SIG-M5 treated with dmso at 0.1 percent for 504 hours (cell line): ENCODE measurements at regions not wholly inside any gene's neighbourhood (a gene's known extent, or its start where the extent isn't known, plus 50 kb on each side); places are given as distances from the start of the nearest gene placed in this dataset.

Source experiments
- DNase-seq: peaks from one replicate; lab custom pipeline; 2025; ENCODE audit not compliant: unreplicated experiment; lab: John Stamatoyannopoulos, UW

DNA sequence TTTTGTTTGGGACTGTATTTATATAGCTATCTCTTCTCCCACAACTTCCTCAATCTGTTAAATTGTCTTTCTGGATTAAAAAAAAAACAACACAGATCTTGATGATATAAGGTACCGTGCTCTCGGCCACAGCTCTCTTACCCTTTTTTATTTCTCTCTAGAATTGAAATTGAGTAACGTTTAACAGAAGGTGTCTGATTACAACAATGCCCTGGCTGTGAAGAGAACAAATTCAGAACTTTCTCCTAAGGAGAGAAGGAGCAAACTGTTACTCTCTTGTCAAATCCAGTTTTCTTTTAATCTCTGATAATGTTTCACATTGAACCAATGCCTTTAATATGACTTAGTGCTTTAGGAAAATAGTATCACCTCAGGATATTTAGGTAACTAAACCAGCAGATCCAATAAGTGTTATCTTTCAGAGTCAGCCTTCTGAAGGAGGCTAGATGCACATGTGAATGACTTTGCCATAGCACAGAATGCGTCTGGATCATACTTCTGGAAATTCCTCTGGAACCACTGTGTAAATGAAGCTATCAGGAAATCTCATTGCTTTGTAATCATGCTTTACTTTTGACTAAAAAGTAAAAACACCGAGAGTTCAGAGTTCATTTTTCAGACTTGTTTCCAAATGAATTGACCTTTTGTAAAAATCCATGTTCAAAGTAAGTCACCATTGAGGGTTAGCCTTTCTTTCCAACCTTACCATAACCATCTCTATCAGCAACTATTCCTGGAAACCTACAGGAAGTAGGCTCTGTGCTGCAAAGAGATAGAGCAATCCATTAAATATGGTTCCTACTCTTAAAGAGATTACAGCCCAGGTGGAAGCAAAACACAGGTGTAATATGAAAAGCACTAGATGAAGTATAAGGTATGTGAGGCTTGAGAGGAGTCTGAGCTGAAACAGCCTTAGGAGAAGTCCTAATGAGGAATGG lies 147.0 kb upstream of the OSR1 start:
- no peak for DNase-seq

DNA sequence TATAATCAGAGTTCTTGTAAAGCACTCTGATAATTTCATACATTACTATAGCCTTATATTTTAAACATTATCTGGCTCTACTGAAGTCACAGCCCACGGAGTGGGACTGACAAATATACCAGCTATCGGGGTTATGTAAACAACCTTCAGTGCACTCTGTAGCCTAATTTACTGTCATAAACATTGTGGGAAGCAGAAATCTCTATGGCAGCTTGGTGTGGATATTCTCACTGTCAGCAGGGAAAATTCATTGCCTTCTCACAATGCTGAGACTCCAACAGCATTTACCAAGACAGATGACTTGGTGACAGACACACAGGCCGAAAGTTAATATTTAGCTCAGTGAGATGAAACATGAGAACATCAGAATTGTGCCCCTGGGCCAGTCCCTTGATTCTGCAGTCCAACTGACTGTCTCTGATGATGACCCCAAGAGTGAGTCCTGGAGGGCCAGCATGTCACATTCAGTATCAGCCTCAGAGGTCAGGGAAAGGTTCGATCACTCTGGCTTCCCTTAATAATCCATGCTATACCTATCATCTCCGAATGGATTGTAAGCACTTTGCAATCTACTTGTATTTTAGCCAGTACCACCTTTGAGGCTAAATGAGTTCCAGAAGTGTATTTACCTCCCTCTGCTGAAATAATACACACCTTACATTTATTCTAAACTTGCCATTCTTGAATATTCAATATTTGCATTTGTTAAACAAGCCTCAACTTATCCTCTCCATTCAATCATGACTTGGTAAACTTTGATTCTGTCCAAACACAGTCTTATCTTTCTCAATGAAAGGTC lies 146.2 kb upstream of the OSR1 start:
- no peak for DNase-seq

DNA sequence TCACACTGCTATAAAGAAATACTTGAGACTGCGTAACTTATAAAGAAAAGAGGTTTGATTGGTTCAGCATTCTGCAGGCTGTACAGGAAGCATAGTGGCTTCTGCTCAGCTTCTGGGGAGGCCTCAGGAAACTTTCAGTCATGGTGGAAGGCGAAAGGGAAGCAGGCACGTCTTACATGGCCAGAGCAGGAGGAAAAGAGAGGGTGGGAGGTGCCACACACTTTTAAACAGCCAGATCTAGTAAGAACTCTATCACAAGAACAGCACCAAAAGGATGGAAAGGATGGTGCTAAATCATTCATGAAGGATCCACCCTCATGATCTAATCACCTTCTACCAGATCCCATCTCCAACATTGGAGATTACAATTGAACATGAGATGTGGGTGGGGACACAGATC lies 145.5 kb upstream of the OSR1 start:
- DNase-seq: no peak

DNA sequence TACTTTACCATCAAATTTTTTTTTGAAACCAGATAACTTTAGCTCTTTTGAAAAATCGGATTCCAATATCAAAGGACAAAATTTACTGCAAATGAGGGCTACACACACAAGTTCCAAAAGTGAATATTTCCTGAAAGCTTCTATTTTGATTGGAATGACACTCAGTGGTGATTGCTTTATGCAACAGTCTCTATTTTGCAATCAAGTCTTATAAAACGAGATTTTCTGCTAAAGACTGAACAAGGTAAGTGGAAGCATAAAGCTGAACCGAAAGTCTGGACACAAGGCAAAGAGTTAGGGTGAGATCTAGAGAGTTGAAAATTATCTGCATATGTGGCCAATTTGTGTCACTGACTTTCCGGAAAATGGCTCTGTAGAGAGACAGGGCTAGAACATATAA lies 145.0 kb upstream of the OSR1 start:
- no peak for DNase-seq

DNA sequence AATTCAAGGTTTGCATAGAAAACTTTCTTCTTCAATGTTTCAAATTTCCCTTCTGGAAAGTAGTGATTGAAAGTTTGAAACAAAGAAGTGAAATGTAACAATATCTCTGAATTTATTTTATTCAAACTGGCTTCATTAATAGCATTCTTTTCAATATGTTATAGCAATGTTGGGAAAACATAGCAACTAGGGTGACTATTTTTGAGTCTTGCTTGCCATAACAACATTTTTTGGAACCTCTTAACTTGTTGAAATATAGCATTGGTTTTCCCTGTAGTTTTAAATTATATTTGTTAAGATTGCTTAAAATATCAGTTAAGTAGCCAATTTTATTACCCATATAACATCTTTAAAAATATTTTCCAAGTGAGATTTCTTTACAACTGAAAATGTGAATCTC lies 141.7 kb upstream of the OSR1 start:
- no peak for DNase-seq

DNA sequence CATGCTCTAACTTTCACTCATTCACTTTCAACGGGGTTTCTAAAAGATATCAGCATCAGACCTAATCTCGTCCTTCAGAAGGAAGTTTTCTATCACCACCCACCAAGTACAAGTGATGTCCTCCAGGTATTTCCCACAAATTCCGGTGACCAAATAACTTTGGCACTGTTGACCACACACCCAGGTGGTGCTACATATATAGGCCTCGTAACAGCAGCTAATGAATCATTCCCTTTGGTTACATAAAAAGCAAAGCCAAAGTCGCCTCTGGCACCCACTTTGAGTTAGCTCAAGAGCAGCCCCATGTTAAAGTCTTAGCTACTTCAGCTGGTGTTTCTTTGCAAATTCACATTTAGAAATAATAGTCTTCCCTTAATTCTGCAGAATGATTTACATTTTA lies 138.2 kb upstream of the OSR1 start:
- no peak for DNase-seq

DNA sequence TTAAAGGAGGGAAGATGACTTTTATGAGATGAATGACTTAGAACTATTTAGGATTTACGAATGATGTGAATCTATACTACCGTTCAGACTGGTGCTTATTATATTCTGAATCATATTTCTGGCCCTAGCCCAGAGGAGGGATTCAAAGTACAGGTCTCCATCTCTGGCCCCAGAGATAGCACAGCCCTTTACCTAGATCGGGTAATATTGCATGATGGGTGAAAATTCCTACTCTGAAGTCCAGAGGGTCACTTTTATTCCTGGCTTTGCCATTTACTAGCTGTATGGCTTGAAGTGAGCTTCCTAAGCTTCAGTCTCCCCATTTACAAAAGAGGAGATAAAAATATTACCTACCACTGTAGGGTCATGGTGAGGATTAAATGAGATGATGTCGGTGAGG lies 135.8 kb upstream of the OSR1 start:
- DNase-seq: no peak

DNA sequence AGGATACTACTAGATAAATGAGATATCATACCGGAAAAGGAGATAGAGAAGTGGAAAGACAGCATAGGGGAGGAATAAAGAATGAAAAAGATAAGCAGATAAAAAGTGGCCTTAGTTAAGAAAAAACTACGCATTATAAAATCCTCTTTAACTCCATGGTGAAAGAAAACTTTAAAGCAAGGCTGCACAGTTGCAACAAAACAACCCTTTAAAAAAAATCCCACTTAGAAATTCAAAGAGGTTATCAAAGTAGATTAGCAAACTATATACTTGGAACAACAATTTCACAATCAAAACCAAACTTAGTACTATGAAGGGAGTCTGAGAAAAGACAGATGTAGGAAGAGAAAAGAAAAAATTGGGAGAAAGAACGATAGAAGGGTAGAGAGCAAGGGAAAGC lies 133.4 kb upstream of the OSR1 start:
- DNase-seq: no peak

DNA sequence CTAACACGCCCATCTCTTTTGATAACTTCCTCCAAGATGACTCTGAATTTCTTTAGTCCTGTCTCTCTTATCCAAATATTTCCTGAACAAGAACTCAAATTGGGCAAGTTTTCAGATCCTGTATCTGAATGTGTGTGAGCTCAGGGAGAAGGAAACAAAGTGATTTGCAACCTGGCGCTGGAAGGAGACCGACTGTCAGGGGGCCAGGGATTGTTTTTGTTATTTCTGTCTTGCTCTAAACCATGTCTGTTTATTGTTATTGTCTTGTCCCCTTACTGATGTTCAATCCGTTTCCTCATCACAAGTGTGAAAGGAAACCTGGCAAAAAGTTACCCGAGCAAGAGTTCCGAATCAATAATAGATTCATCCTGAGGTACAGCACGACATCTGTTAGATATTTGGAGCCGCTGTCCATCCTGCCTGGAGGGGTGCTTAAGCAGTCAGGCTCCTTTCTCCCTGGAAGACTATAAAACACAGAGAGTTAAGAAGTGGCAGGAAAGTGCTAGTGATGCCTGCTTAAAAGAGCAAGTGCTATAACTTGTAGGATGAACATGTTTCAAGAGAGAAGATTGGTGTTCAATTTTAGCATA lies 132.5 kb upstream of the OSR1 start:
- no peak for DNase-seq

DNA sequence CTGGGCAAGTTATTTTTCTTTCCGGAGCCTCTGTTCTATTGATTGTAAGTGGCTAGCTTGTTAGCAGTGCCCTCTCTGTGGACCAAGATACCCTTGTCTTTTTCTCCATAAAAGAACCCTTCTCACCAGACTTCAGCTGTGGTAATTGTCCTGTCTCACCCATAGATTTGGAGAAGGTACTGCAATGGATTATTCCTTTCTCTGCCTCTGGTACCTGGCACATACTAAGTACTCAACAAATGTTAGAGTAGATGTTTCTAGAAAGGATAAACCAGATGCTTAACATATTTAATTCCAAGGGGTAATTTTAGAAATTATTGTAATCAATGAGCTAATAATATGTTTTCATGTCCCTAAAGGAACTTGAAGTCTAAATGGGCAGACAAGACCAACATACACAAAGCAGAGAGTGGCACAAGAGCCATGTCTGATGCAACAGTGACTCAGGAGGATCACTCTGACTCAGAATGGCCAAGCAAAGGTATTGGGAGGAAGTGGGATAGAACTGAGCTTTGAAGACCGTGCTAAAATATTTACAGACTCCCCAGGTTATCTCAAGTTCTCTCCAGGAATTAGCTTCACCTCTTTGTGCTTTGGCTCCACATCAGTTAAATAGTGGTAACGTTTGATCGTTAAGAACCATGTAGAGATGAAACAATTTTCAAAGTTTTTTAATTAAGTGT lies 129.7 kb upstream of the OSR1 start:
- DNase-seq: no peak

DNA sequence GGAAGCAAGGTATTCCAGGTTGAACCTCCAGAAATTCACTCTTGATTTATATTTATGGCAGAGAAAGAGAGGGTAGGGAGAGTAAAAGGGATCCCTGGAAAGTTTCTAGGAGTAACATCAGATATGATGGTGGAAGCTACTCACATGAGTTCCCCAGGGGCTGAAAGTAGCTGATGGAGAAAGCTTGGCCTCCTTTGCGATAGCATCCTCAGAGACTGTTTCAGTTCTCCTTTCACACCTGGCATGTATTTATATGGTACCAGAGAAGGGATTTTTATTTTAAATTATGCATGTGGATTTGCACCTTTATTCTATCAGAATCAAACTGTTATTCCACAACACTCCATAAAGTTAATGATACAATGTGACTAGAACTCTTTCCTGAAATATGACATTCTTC lies 126.3 kb upstream of the OSR1 start:
- no peak for DNase-seq

DNA sequence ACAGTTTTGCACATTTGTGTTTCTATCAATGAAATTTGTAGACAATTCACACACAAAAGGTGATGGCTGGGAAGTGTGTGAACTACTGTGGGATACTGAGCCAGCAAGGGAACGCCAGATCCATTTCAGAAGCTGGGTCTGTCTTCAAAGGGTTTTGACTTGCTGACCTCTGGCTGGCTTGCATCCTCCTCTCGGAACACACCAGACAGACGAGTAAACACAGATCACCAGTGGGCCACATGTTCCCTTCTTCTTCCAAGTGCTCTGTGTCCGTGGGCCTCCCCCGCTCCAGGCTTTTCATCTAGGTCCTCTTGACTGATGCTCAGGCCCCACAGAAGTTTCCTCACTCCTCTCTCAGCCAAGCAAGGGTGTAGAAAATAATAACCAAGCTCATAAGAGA lies 122.2 kb upstream of the OSR1 start:
- DNase-seq: no peak

DNA sequence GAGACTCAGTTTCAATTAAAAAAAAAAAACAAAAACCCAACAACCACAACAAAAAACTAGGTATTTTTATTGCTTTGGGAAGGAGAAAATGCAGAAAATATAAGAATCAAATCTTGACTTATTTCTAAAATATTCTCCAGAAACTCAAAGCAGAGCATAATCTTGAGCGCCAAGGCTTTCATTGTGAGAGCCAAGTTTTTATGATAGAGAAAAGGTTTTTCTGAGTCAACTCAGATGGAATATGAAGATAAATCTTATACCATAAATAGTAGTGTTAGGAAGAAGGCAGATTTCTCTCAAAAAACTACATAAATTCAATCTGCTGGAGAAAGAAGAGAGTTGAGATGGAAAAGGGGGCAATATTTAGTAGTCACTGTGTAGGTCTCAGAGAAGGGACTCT lies 121.2 kb upstream of the OSR1 start:
- no peak for DNase-seq

DNA sequence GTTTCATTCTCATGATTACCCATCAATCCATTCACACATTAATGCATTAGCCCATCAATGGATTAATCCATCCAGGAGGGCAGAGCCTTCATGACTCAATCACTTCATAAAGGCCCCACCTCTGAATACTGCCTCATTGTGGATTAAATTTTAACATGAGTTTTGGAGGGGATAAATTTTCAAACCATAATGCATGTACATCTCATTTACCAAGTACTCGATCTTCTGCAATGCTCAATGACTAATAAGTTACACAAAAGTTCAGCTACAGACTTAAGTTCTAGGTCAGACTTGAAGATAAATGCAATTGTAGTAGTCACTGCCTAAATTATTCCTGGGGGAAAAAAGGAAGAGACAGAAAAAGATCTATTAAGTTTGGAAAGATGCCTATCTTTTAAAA lies 120.0 kb upstream of the OSR1 start:
- DNase-seq: no peak

DNA sequence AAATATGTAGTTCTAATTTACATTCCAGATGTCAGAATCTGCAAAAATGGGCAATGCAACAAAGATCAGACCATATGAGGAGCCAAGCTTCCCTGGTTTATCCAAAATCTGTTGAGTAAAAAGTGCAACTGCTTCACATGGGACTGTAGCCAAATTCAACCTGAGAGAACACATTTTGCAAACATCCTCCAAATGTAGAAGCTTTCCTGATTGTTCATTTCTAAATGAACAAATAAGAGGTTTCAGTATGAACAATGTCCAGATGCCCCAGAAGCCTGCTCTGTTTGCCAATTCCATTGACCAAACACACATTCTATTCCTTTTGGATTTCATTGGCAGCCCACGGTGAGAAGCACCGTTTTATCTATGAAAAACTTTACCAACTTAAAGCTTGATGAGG lies 117.9 kb upstream of the OSR1 start:
- no peak for DNase-seq

DNA sequence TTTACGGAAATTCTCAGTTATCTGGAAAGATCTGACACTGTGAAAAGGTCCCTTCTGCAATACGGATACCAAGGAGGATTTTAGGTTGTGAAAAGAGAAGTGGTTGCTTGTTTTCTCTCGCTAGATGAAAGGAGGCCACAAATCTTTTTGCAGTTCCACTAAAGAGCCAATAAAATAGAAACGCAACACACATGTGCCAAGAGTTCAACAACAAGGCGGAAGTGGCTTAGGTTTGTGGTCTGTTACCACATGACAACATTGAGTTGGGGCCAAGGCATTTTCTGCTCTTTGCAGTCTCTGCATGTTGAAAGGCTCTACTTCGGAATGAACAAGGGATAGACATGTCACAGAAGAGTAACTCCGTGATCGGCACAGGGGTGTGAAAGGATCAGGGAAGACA lies 115.7 kb upstream of the OSR1 start:
- DNase-seq: peak; percentile 82

DNA sequence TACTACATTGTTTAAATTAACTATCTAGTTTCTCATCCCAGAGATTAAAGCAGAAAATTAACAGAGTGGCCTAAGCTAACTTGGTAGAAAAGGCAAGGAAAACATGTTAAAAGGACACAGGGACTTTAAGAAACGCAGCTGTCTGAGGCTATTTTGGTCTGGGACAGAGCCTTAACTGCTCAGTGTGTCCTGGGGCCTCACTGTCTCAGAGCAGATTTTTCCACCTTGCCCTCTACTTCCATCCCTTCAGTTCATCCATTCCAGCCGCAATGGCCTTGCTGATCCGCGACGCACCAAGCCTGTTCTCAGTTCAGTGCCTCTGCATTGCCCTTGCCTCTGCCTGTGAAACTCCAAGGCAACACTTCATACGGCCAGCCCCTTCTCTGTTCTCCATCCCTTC lies 114.9 kb upstream of the OSR1 start:
- DNase-seq: no peak

DNA sequence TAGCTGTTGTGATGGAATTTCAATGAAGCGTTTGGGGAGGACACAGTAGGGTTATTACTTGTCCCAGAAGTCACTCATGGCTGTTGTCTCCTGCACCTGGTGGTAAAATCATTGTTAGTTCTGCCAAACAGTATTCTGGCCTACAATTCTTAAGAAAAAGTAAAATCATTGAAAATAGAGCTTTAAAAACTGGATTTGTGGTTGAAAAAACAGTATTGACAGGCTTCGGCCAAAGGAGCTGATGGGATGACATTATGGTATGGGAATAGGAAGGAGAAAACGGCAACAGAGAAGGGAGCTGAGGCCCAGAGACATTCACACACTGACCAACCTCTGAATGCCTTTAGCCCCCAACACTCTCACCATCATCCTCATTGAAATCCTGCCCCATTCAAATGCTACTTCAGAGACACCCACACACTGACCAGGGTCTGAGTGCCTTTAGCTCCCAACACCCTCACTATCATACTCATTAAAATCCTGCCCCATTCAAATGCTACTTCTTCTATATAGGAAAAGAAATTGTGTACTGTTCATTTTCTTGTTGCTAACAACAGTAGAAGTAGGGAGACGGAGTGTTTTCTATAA lies 114.1 kb upstream of the OSR1 start:
- no peak for DNase-seq

DNA sequence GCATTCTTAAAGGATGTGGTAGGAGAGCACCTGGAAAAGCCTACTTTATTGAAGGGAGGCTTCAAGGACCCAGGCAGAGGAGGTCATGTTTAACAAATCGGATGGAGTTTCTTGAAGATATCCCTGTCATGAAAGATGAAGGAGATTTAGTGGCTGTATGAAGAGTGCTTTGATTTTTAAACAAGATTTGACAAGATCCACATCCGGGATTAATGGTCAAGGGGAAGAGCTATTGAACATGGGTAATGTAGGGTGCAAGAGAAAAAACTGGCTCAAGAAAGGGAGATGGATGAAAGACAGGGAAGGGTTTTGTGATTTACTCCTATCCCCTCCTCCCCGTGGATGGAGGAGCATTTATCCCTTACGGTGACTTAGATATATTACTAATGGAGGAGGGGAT lies 113.1 kb upstream of the OSR1 start:
- DNase-seq: no peak

DNA sequence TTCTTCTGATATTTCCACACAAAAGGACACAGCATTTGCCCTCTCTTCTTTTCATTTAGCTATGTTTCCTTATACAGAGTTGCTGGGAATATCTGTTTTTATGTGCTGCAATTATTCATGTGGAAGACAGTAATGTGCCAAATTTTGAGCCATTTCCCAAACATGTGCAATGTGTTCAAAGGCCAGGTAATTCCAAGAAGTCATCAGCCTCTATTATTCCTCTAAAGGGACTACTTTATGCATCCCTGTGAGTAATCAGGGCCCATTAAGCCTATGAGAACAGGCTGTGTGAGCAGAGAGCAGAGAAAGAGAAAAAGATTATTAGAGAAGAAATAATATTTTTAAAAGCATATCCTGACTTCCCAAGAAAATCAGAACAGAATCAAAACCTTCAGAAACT lies 107.6 kb upstream of the OSR1 start:
- DNase-seq: no peak

DNA sequence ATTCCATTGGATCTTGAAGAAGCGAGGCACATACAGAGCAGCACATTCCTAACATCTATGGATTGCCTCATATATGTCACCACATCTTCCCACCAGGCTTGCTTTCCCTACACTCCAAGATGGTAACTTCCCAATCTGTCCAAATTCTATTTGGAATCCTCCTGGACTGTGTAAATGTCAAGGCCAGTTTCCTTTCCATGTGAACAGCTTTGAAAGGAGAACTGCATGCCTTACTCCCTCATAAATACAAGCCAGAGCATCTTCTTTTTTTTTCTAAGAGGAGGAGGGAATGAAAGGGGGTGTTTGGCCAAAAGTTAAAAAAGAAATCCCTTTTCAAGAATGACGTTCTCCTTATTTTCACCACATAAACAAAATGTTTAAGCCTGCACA lies 103.8 kb upstream of the OSR1 start:
- DNase-seq: no peak
